WTC11 (cell line): ENCODE measurements at regions not wholly inside any gene's neighbourhood (a gene's known extent, or its start where the extent isn't known, plus 50 kb on each side); places are given as distances from the start of the nearest gene placed in this dataset.

Experiments
- ATAC-seq: fragments of 200-7000 bp; cut with Tn5 transposase; 2 replicates; pipeline ENCODE4 v1.10.0; 2021; ENCODE audit warnings: mild to moderate bottlenecking, moderate library complexity
- CTCF ChIA-PET: fragments of 300-600 bp; sonication (Branson Sonifier 250); formaldehyde crosslinking; loops from one replicate; lab custom pipeline; 2021; ENCODE audit warnings: antibody characterized with exemption; lab: Charles Lee
- POLR2A ChIA-PET: fragments of 350-600 bp; sonication (Branson Sonifier 250); formaldehyde crosslinking; loops from one replicate; lab custom pipeline; 2021; ENCODE audit warnings: antibody characterized with exemption; lab: Charles Lee
- DNase-seq: peaks from one replicate; pipeline ENCODE4 v3.0.0; 2021; ENCODE audit warnings: low spot score
- H3K27ac Mint-ChIP-seq: 2 replicates; pipeline ENCODE4 v1.8.0; 2021; ENCODE audit warnings: mixed read lengths
- H3K27me3 Mint-ChIP-seq: 2 replicates; pipeline ENCODE4 v1.8.0; 2021; ENCODE audit warnings: low read depth, mild to moderate bottlenecking, moderate library complexity, mixed read lengths
- H3K36me3 Mint-ChIP-seq: 2 replicates; pipeline ENCODE4 v1.8.0; 2021; ENCODE audit warnings: mixed read lengths
- H3K4me1 Mint-ChIP-seq: 2 replicates; pipeline ENCODE4 v1.8.0; 2022; ENCODE audit warnings: mixed read lengths
- H3K4me3 Mint-ChIP-seq: 2 replicates; pipeline ENCODE4 v1.8.0; 2021; ENCODE audit warnings: mild to moderate bottlenecking, moderate library complexity, mixed read lengths
- H3K9me3 Mint-ChIP-seq: 2 replicates; pipeline ENCODE4 v1.8.0; 2021; ENCODE audit warnings: mixed read lengths
- ARID4B ChIP-seq: sonication (generic); formaldehyde crosslinking; IDR thresholded peaks from 2 replicates; pipeline ENCODE4 v1.8.0; 2023; ENCODE audit warnings: missing genetic modification reagents, mild to moderate bottlenecking, borderline replicate concordance
- ATF1 ChIP-seq: sonication (generic); formaldehyde crosslinking; IDR thresholded peaks from 2 replicates; pipeline ENCODE4 v1.8.1; 2023; ENCODE audit warnings: mild to moderate bottlenecking, moderate library complexity, missing genetic modification reagents
- ATF2 ChIP-seq: sonication (generic); formaldehyde crosslinking; IDR thresholded peaks from 2 replicates; pipeline ENCODE4 v1.8.1; 2022; ENCODE audit warnings: low read depth, missing genetic modification reagents, borderline replicate concordance
- CREB1 ChIP-seq: sonication (generic); formaldehyde crosslinking; IDR thresholded peaks from 2 replicates; pipeline ENCODE4 v1.8.0; 2023; ENCODE audit warnings: mild to moderate bottlenecking, missing genetic modification reagents
- E2F1 ChIP-seq: sonication (generic); formaldehyde crosslinking; IDR thresholded peaks from 2 replicates; pipeline ENCODE4 v1.8.0; 2022; ENCODE audit warnings: mild to moderate bottlenecking, missing genetic modification reagents
- EMX1 ChIP-seq: fragments of 250-450 bp; sonication (Bioruptor Pico); IDR thresholded peaks from 2 replicates; pipeline ENCODE4 v1.8.0; 2021; ENCODE audit warnings: mild to moderate bottlenecking
- ERG ChIP-seq: fragments of 250-450 bp; sonication (Bioruptor Pico); IDR thresholded peaks from 2 replicates; pipeline ENCODE4 v1.8.0; 2021; ENCODE audit warnings: mild to moderate bottlenecking
- ESRRA ChIP-seq: sonication (generic); formaldehyde crosslinking; IDR thresholded peaks from 2 replicates; pipeline ENCODE4 v1.8.1; 2022; ENCODE audit warnings: mild to moderate bottlenecking, missing genetic modification reagents, borderline replicate concordance
- FOXP1 ChIP-seq: sonication (generic); formaldehyde crosslinking; IDR thresholded peaks from 2 replicates; pipeline ENCODE4 v1.8.0; 2022; ENCODE audit warnings: missing genetic modification reagents, mild to moderate bottlenecking, moderate library complexity, borderline replicate concordance
- IRF2 ChIP-seq: sonication (generic); formaldehyde crosslinking; IDR thresholded peaks from 2 replicates; pipeline ENCODE4 v1.8.0; 2022; ENCODE audit warnings: low read depth, missing genetic modification reagents, borderline replicate concordance
- MYBL2 ChIP-seq: sonication (generic); formaldehyde crosslinking; IDR thresholded peaks from 2 replicates; pipeline ENCODE4 v1.8.1; 2023; ENCODE audit warnings: mild to moderate bottlenecking, moderate library complexity, missing genetic modification reagents
- RORB ChIP-seq: fragments of 250-450 bp; sonication (Bioruptor Pico); IDR thresholded peaks from 2 replicates; pipeline ENCODE4 v1.9.0; 2021; ENCODE audit warnings: mild to moderate bottlenecking
- SMAD3 ChIP-seq: sonication (generic); formaldehyde crosslinking; IDR thresholded peaks from 2 replicates; pipeline ENCODE4 v1.8.0; 2022; ENCODE audit warnings: missing genetic modification reagents, mild to moderate bottlenecking, borderline replicate concordance
- SOX15 ChIP-seq: fragments of 250-450 bp; sonication (Bioruptor Pico); IDR thresholded peaks from 2 replicates; pipeline ENCODE4 v1.9.0; 2021; ENCODE audit warnings: mild to moderate bottlenecking
- TEAD4 ChIP-seq: sonication (generic); formaldehyde crosslinking; IDR thresholded peaks from 2 replicates; pipeline ENCODE4 v1.8.0; 2022; ENCODE audit warnings: mild to moderate bottlenecking, missing genetic modification reagents
- TP53 ChIP-seq: sonication (generic); formaldehyde crosslinking; IDR thresholded peaks from 2 replicates; pipeline ENCODE4 v1.8.1; 2023; ENCODE audit warnings: mild to moderate bottlenecking, missing genetic modification reagents
- ZBTB21 ChIP-seq: sonication (generic); formaldehyde crosslinking; IDR thresholded peaks from 2 replicates; pipeline ENCODE4 v1.8.1; 2023; ENCODE audit warnings: mild to moderate bottlenecking, missing genetic modification reagents, borderline replicate concordance
- ZNF121 ChIP-seq: sonication (generic); formaldehyde crosslinking; IDR thresholded peaks from 2 replicates; pipeline ENCODE4 v1.8.0; 2023; ENCODE audit warnings: missing genetic modification reagents
- ZNF219 ChIP-seq: sonication (generic); formaldehyde crosslinking; IDR thresholded peaks from 2 replicates; pipeline ENCODE4 v1.8.0; 2023; ENCODE audit warnings: missing genetic modification reagents, mild to moderate bottlenecking, borderline replicate concordance
- ZNF232 ChIP-seq: sonication (generic); formaldehyde crosslinking; IDR thresholded peaks from 2 replicates; pipeline ENCODE4 v1.8.0; 2022; ENCODE audit warnings: mild to moderate bottlenecking, missing genetic modification reagents
- ZNF671 ChIP-seq: fragments of 250-450 bp; sonication (Bioruptor Pico); IDR thresholded peaks from 2 replicates; pipeline ENCODE4 v1.8.0; 2021; ENCODE audit warnings: mild to moderate bottlenecking

- TF ChIP-seq ARID4B (no peak), ZNF671 (CRISPR knock-in tag) (no peak), MYBL2 (CRISPR knock-in tag) (no peak)
These were observed 180.5 kb upstream of the GSE1 start (continued) for GRCh38 chr16:85432606-85433005.

- no peak for ATAC-seq
- CTCF ChIA-PET = interaction anchor here (4.2 kb wide), 1 partner anchor 12 kb away, joined by 53 read pairs; no protein-coding TSS in a partner anchor
- POLR2A ChIA-PET = no interaction called here
- TF ChIP-seq ESRRA (no peak), TEAD4 (CRISPR knock-in tag) (no peak), RORB (no peak), E2F1 (CRISPR knock-in tag) (no peak), ZBTB21 (CRISPR knock-in tag) (no peak), ZNF121 (CRISPR knock-in tag) (no peak), ZNF219 (no peak), EMX1 (no peak), ATF1 (CRISPR knock-in tag) (no peak), FOXP1 (CRISPR knock-in tag) (no peak), ERG (CRISPR knock-in tag) (no peak), IRF2 (CRISPR knock-in tag) (no peak), ATF2 (CRISPR knock-in tag) (no peak), SMAD3 (CRISPR knock-in tag) (no peak), SOX15 (no peak), TP53 (CRISPR knock-in tag) (no peak), ZNF232 (CRISPR knock-in tag) (no peak), CREB1 (CRISPR knock-in tag) (no peak)
- TF ChIP-seq, all 79 proteins: peak for 0
- Mint-ChIP-seq H3K9me3 (no peaks in the 10 kb centered on the region), H3K4me1 (peaks cover 37% of the 10 kb centered on the region), H3K36me3 (no peaks in the 10 kb centered on the region), H3K4me3 (no peak overlapping the region), H3K27me3 (no peaks in the 10 kb centered on the region), H3K27ac (no peak overlapping the region)
- DNase-seq = no peak
These were observed 179.6 kb upstream of the GSE1 start for GRCh38 chr16:85433477-85433876.
